Nephron progenitor cell (in vitro differentiated cells): ENCODE measurements at regions not wholly inside any gene's neighbourhood (a gene's known extent, or its start where the extent isn't known, plus 50 kb on each side); places are given as distances from the start of the nearest gene placed in this dataset.

Source experiments
- DNase-seq: peaks from one replicate; pipeline ENCODE4 v3.0.0; 2021
- H3K27ac Mint-ChIP-seq: 2 replicates; pipeline ENCODE4 v1.8.0; 2021; ENCODE audit warnings: mild to moderate bottlenecking, moderate library complexity, mixed read lengths
- H3K27me3 Mint-ChIP-seq: 2 replicates; pipeline ENCODE4 v1.8.0; 2021; ENCODE audit warnings: mild to moderate bottlenecking, low read depth, mixed read lengths; ENCODE audit not compliant: poor library complexity
- H3K36me3 Mint-ChIP-seq: 2 replicates; pipeline ENCODE4 v1.8.0; 2021; ENCODE audit warnings: low read depth, mixed read lengths
- H3K4me1 Mint-ChIP-seq: 2 replicates; pipeline ENCODE4 v1.8.0; 2021; ENCODE audit warnings: mixed read lengths
- H3K4me3 Mint-ChIP-seq: 2 replicates; pipeline ENCODE4 v1.8.0; 2021; ENCODE audit warnings: mild to moderate bottlenecking, moderate library complexity, mixed read lengths
- H3K9me3 Mint-ChIP-seq: 2 replicates; pipeline ENCODE4 v1.8.0; 2021; ENCODE audit warnings: mild to moderate bottlenecking, moderate library complexity, mixed read lengths
- TF ChIP-seq, protein P1 (sequence below): fragments of 200-600 bp; sonication (generic); IDR thresholded peaks from 2 replicates; pipeline ENCODE4 v1.5.0; 2021; ENCODE audit warnings: antibody characterized with exemption

DNA sequence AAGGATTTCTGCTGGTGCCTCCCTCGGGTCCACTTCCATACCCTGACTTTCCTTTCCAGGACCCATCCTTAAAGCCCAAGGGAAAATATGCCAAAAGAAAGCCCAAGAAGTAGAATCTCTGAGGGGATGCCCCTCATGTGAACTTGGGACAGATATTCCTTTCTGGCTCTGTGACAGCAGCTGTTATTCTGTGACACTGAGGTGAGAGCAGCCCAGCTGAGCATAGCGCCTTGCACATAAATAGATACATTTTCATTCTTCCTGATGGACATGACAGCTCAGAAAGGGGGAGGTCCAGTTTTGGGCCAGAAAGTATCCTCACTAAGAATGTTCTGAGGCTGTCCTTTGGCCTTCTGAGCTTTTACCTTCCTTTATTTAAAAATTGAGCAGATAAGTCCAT is 353.2 kb downstream of the SAMD5 start:
- H3K27me3 Mint-ChIP-seq: no peaks in the 10 kb centered on the region
- peaks cover 21% of the 10 kb centered on the region for H3K4me1 Mint-ChIP-seq
- TF ChIP-seq, protein P1, sequence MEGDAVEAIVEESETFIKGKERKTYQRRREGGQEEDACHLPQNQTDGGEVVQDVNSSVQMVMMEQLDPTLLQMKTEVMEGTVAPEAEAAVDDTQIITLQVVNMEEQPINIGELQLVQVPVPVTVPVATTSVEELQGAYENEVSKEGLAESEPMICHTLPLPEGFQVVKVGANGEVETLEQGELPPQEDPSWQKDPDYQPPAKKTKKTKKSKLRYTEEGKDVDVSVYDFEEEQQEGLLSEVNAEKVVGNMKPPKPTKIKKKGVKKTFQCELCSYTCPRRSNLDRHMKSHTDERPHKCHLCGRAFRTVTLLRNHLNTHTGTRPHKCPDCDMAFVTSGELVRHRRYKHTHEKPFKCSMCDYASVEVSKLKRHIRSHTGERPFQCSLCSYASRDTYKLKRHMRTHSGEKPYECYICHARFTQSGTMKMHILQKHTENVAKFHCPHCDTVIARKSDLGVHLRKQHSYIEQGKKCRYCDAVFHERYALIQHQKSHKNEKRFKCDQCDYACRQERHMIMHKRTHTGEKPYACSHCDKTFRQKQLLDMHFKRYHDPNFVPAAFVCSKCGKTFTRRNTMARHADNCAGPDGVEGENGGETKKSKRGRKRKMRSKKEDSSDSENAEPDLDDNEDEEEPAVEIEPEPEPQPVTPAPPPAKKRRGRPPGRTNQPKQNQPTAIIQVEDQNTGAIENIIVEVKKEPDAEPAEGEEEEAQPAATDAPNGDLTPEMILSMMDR: no peak
- H3K9me3 Mint-ChIP-seq: no peaks in the 10 kb centered on the region
- no peak overlapping the region for H3K27ac Mint-ChIP-seq
- no peak for DNase-seq
- H3K36me3 Mint-ChIP-seq: no peaks in the 10 kb centered on the region
- H3K4me3 Mint-ChIP-seq: no peak overlapping the region

DNA sequence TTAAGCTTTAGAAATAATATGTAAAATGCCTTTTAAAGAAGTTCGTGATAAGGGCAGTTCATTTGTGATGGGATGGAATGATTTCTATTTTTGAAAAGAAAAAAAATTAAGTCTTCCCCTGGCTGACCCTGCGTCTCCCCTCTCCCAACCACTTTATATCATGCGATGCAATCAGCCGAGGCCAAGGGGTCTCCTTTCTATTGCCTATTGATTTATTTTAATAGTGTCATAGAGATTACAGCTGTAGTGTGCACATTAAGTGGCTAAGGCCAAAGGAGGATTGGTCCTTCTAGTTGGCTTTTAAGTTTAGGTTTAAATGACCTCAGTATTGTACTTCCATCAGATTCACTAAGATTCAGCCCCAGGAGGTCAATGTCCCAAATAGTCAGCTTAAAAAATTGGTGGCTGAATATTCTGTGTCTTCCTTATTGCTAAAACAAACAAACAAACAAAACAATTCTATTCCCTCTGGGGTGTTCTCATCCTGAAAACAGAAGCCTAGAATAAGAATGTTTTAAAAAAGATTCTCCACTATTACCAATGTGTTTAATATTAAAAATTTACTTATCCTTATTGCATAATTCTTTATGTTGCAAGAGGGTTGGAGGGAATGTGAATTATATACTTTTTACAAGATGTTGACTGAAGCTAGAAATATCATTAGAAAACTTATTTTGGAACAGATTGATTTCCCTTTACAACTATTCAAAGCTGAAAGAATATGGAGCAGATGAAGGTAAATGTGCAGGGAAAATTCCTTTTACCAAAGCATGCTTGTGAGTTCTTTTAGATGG is 359.1 kb downstream of the SAMD5 start:
- no peaks in the 10 kb centered on the region for H3K27me3 Mint-ChIP-seq
- DNase-seq: no peak
- H3K27ac Mint-ChIP-seq: no peak overlapping the region
- no peaks in the 10 kb centered on the region for H3K36me3 Mint-ChIP-seq
- H3K4me3 Mint-ChIP-seq: no peak overlapping the region
- TF ChIP-seq, protein P1: no peak
- H3K9me3 Mint-ChIP-seq: no peaks in the 10 kb centered on the region
- peaks cover 13% of the 10 kb centered on the region for H3K4me1 Mint-ChIP-seq

DNA sequence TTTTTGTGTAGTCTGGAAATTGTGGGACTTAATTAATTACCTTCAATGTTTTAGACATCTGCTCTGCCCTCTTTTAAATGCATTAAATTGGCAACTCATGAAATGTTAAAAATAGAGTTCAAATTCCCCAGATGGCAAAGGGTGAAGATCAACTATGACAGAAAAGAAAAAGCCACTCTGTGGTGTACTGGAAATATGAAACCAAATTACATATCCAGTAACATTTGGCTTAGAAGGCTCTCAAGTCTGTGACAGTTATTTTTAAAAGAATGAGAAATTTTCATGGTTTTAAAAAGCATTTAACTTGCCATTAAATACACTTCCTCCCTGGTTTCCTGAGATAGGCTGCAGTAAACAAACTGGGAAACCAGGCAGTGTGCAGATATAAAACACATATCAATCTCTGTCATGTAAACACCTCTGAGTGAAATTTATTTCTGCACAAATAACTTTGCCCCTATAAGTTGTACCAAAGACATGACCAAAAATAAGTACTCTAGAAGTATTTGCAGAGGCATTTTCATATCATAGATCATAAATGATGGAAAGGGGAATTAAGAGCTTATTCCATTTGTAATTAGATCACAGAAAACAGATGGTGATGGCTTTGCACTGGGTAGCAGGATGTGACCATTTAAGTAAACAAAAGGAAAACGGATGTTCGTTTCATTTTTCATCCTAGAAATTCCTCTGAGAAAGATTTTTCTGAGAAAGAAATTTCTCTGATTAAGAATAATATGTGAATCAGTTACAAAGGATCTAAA is 360.1 kb downstream of the SAMD5 start:
- H3K4me3 Mint-ChIP-seq: no peak overlapping the region

DNA sequence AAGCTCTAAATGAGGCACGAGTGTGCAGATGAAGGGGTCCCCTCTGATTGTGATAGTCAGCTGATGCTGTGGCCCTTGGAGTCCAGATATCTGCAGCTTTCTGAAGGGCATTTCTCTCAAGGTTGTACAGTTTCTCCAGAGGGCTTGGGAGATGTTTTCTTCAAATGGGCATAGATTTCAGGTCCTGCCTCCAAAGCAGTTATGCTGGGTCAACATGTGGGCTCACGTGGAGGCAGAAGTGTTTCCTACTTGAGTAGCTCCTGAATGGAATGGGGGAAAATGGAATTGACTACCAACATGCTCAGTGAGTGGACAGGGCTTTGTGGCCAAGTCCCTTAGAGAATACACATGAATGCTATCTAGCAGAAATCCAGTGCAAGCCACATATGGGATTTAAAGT is 360.7 kb downstream of the SAMD5 start:
- Mint-ChIP-seq H3K9me3 (no peaks in the 10 kb centered on the region), H3K36me3 (no peaks in the 10 kb centered on the region), H3K27me3 (no peaks in the 10 kb centered on the region), H3K27ac (no peak overlapping the region), H3K4me1 (peaks cover 9% of the 10 kb centered on the region), H3K4me3 (no peak overlapping the region)
- TF ChIP-seq, protein P1: no peak
- DNase-seq: no peak

More for the DNA sequence above, 360.1 kb downstream of the SAMD5 start:
- peaks cover 9% of the 10 kb centered on the region for H3K4me1 Mint-ChIP-seq
- TF ChIP-seq, protein P1: no peak
- no peaks in the 10 kb centered on the region for H3K9me3 Mint-ChIP-seq
- DNase-seq: no peak
- H3K27ac Mint-ChIP-seq: no peak overlapping the region
- no peaks in the 10 kb centered on the region for H3K27me3 Mint-ChIP-seq
- no peaks in the 10 kb centered on the region for H3K36me3 Mint-ChIP-seq

DNA sequence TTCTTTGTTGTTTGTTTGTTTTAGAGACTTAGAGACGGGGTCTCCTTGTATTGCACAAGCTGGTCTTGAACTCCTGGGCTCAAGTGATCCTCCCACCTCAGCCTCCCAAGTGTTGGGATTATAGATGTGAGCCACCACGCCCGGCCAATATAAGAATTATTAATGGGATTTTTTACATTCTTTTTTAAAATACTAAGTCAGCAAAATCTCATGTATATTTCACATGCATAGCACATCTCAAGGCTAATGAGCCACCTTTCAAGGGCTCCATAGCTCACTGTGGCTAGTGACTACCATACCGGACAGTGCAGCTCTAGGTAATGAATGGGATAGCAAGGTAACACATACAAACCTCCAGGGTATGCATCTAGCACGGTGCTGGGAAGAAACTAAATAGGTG is 361.4 kb downstream of the SAMD5 start:
- Mint-ChIP-seq H3K9me3 (no peaks in the 10 kb centered on the region), H3K4me1 (peaks cover 9% of the 10 kb centered on the region), H3K4me3 (no peak overlapping the region), H3K27me3 (no peaks in the 10 kb centered on the region), H3K27ac (no peak overlapping the region), H3K36me3 (no peaks in the 10 kb centered on the region)
- TF ChIP-seq, protein P1: no peak
- no peak for DNase-seq
